ENCODE measurements at regions not wholly inside any gene's neighbourhood (a gene's known extent, or its start where the extent isn't known, plus 50 kb on each side); places are given as distances from the start of the nearest gene placed in this dataset.

- DNase-seq (ENCODE audit: low read depth in 2 of 2) = no peak
Observed at GRCh38 chr4:180009316-180009715, 2233.9 kb upstream of the TENM3 start.

GRCh38 chr4:180028682-180029081 lies 2214.5 kb upstream of the TENM3 start:
- no peak for DNase-seq (ENCODE audit: low read depth in 2 of 2)

GRCh38 chr4:180031330-180031729 lies 2211.9 kb upstream of the TENM3 start:
- no peak for DNase-seq (ENCODE audit: low read depth in 2 of 2)

- no peak for DNase-seq (ENCODE audit: low read depth in 2 of 2)
Observed at GRCh38 chr4:180041576-180041975, 2201.6 kb upstream of the TENM3 start.

- no peak for DNase-seq (ENCODE audit: low read depth in 2 of 2)
Observed at GRCh38 chr4:180052629-180053028, 2190.6 kb upstream of the TENM3 start.

GRCh38 chr4:180054291-180054690 lies 2188.9 kb upstream of the TENM3 start:
- DNase-seq (ENCODE audit: low read depth in 2 of 2) = no peak

- no peak for DNase-seq (ENCODE audit: low read depth in 2 of 2)
Observed at GRCh38 chr4:180057299-180057721, 2185.9 kb upstream of the TENM3 start.

- DNase-seq (ENCODE audit: low read depth in 2 of 2) = no peak
Observed at GRCh38 chr4:180057891-180058671, 2185.1 kb upstream of the TENM3 start.

GRCh38 chr4:180058691-180059215 lies 2184.4 kb upstream of the TENM3 start:
- DNase-seq (ENCODE audit: low read depth in 2 of 2) = no peak

- no peak for DNase-seq (ENCODE audit: low read depth in 2 of 2)
Observed at GRCh38 chr4:180059216-180059881, 2183.9 kb upstream of the TENM3 start.

- no peak for DNase-seq (ENCODE audit: low read depth in 2 of 2)
Observed at GRCh38 chr4:180060159-180060889, 2182.9 kb upstream of the TENM3 start.

GRCh38 chr4:180081072-180081471 lies 2162.1 kb upstream of the TENM3 start:
- DNase-seq (ENCODE audit: low read depth in 2 of 2) = no peak

GRCh38 chr4:180084561-180084960 lies 2158.6 kb upstream of the TENM3 start:
- DNase-seq (ENCODE audit: low read depth in 2 of 2) = no peak

- no peak for DNase-seq (ENCODE audit: low read depth in 2 of 2)
Observed at GRCh38 chr4:180086480-180087190, 2156.6 kb upstream of the TENM3 start.

GRCh38 chr4:180098586-180098985 lies 2144.6 kb upstream of the TENM3 start:
- DNase-seq (ENCODE audit: low read depth in 2 of 2) = no peak

GRCh38 chr4:180099957-180100356 lies 2143.2 kb upstream of the TENM3 start:
- DNase-seq (ENCODE audit: low read depth in 2 of 2) = no peak

GRCh38 chr4:180100433-180101344 lies 2142.5 kb upstream of the TENM3 start:
- no peak for DNase-seq (ENCODE audit: low read depth in 2 of 2)

GRCh38 chr4:180101348-180102083 lies 2141.7 kb upstream of the TENM3 start:
- no peak for DNase-seq (ENCODE audit: low read depth in 2 of 2)

GRCh38 chr4:180103794-180104193 lies 2139.4 kb upstream of the TENM3 start:
- DNase-seq (ENCODE audit: low read depth in 2 of 2) = no peak

GRCh38 chr4:180105362-180105761 lies 2137.8 kb upstream of the TENM3 start:
- DNase-seq (ENCODE audit: low read depth in 2 of 2) = no peak

Measured in stimulated activated CD8-positive, alpha-beta memory T cell treated with anti-CD3 and anti-CD28 coated beads, Interleukin-7, amount 100 ng/mL, for 1 hour (primary cell).